ENCODE measurements at regions not wholly inside any gene's neighbourhood (a gene's known extent, or its start where the extent isn't known, plus 50 kb on each side); places are given as distances from the start of the nearest gene placed in this dataset.

GRCh38 chr2:107398683-107399082, 428.0 kb upstream of the RGPD4 start:
- POLR2A ChIA-PET (ENCODE audit: low non-redundant PET), result no interaction called here
- no peak for DNase-seq (ENCODE audit: low spot score)
- H3K36me3 ChIP-seq (ENCODE audit: insufficient read depth, low read length, poor library complexity, severe bottlenecking), result no peaks in the 10 kb centered on the region
- BruUV-seq (replicated peaks), result no TSS peak
- no peaks in the 10 kb centered on the region for H3K4me1 ChIP-seq (ENCODE audit: insufficient read depth, low read length, poor library complexity, severe bottlenecking)
- H3K4me3 ChIP-seq (ENCODE audit: low read depth, low read length, poor library complexity, severe bottlenecking), result no peak overlapping the region
- TF ChIP-seq CTCF (conservative IDR thresholded peaks at IDR 0.05; ENCODE audit: low read depth, low read length), result no peak
- TF ChIP-seq EZH2 (IDR thresholded peaks at IDR 0.05; ENCODE audit: borderline replicate concordance, low read depth, low read length, poor library complexity, severe bottlenecking), result no peak
- intact Hi-C loops (cut with micrococcal nuclease; ENCODE audit: unreplicated experiment), result no loop called here
- H3K9me3 ChIP-seq (ENCODE audit: low read depth, low read length, poor library complexity, severe bottlenecking), result peaks cover 6% of the 10 kb centered on the region
- H3K27me3 ChIP-seq (replicated peaks; ENCODE audit: insufficient read depth, low read depth, low read length, poor library complexity), result no peaks in the 10 kb centered on the region
- no peak overlapping the region for H3K27ac ChIP-seq (ENCODE audit: low read depth, low read length, poor library complexity, severe bottlenecking)
- CTCF ChIA-PET, result no interaction called here

GRCh38 chr2:107402330-107402729, 424.4 kb upstream of the RGPD4 start:
- Histone ChIP-seq H3K9me3 (ENCODE audit: low read depth, low read length, poor library complexity, severe bottlenecking) (no peaks in the 10 kb centered on the region), H3K4me3 (ENCODE audit: low read depth, low read length, poor library complexity, severe bottlenecking) (no peak overlapping the region), H3K36me3 (ENCODE audit: insufficient read depth, low read length, poor library complexity, severe bottlenecking) (no peaks in the 10 kb centered on the region), H3K27me3 (replicated peaks; ENCODE audit: insufficient read depth, low read depth, low read length, poor library complexity) (no peaks in the 10 kb centered on the region), H3K27ac (ENCODE audit: low read depth, low read length, poor library complexity, severe bottlenecking) (no peak overlapping the region), H3K4me1 (ENCODE audit: insufficient read depth, low read length, poor library complexity, severe bottlenecking) (no peaks in the 10 kb centered on the region)
- DNase-seq (ENCODE audit: low spot score), result no peak
- no TSS peak for BruUV-seq (replicated peaks)
- POLR2A ChIA-PET (ENCODE audit: low non-redundant PET), result no interaction called here
- CTCF ChIA-PET, result no interaction called here
- intact Hi-C loops (cut with micrococcal nuclease; ENCODE audit: unreplicated experiment), result no loop called here
- TF ChIP-seq EZH2 (IDR thresholded peaks at IDR 0.05; ENCODE audit: borderline replicate concordance, low read depth, low read length, poor library complexity, severe bottlenecking) (no peak), CTCF (conservative IDR thresholded peaks at IDR 0.05; ENCODE audit: low read depth, low read length) (no peak)

GRCh38 chr2:107405261-107405660, 421.4 kb upstream of the RGPD4 start:
- no peak overlapping the region for H3K4me3 ChIP-seq (ENCODE audit: low read depth, low read length, poor library complexity, severe bottlenecking)
- BruUV-seq (replicated peaks), result no TSS peak
- no peaks in the 10 kb centered on the region for H3K36me3 ChIP-seq (ENCODE audit: insufficient read depth, low read length, poor library complexity, severe bottlenecking)
- no peak for TF ChIP-seq CTCF (conservative IDR thresholded peaks at IDR 0.05; ENCODE audit: low read depth, low read length)
- no peak for TF ChIP-seq EZH2 (IDR thresholded peaks at IDR 0.05; ENCODE audit: borderline replicate concordance, low read depth, low read length, poor library complexity, severe bottlenecking)
- ChIA-PET CTCF (no interaction called here), POLR2A (ENCODE audit: low non-redundant PET) (no interaction called here)
- no peaks in the 10 kb centered on the region for H3K4me1 ChIP-seq (ENCODE audit: insufficient read depth, low read length, poor library complexity, severe bottlenecking)
- DNase-seq (ENCODE audit: low spot score), result no peak
- intact Hi-C loops (cut with micrococcal nuclease; ENCODE audit: unreplicated experiment), result no loop called here
- H3K27ac ChIP-seq (ENCODE audit: low read depth, low read length, poor library complexity, severe bottlenecking), result no peak overlapping the region
- no peaks in the 10 kb centered on the region for H3K27me3 ChIP-seq (replicated peaks; ENCODE audit: insufficient read depth, low read depth, low read length, poor library complexity)
- H3K9me3 ChIP-seq (ENCODE audit: low read depth, low read length, poor library complexity, severe bottlenecking), result no peaks in the 10 kb centered on the region

Data from A673 (cell line).